ENCODE measurements at regions not wholly inside any gene's neighbourhood (a gene's known extent, or its start where the extent isn't known, plus 50 kb on each side); places are given as distances from the start of the nearest gene placed in this dataset.

GRCh38 chr11:70608568-70609470, 210.5 kb downstream of the CTTN start:
- no peak overlapping the region for H2AFZ ChIP-seq
- no peaks in the 10 kb centered on the region for H3K9me3 ChIP-seq (ENCODE audit: low read depth)
- H3K9me2 ChIP-seq (replicated peaks; ENCODE audit: insufficient read depth): no peaks in the 10 kb centered on the region
- no peak overlapping the region for H3K4me2 ChIP-seq
- H3K4me3 ChIP-seq: no peak overlapping the region
- H4K20me1 ChIP-seq (ENCODE audit: insufficient read depth, poor library complexity, severe bottlenecking): no peaks in the 10 kb centered on the region
- no peaks in the 10 kb centered on the region for H3K27me3 ChIP-seq
- no peaks in the 10 kb centered on the region for H3K79me2 ChIP-seq
- no peaks in the 10 kb centered on the region for H3K36me3 ChIP-seq (replicated peaks; ENCODE audit: insufficient read depth, low read depth)
- no peaks in the 10 kb centered on the region for H3K4me1 ChIP-seq (ENCODE audit: insufficient read depth)
- WGBS (ENCODE audit: low lambda C conversion rate, missing lambda C conversion rate): 74% methylated on average over 35 of the region's 35 CpGs
- no peak for TF ChIP-seq CTCF (IDR thresholded peaks at IDR 0.05; ENCODE audit: poor library complexity)
- TF ChIP-seq EZH2phosphoT487 (IDR thresholded peaks at IDR 0.05; ENCODE audit: low read depth, severe bottlenecking, unreplicated experiment): no peak
- TF ChIP-seq EZH2 (IDR thresholded peaks at IDR 0.05; ENCODE audit: borderline replicate concordance): no peak
- no peak overlapping the region for H3K27ac ChIP-seq
- DNase-seq (ENCODE audit: low spot score): no peak

GRCh38 chr11:70610566-70611565, 212.5 kb downstream of the CTTN start:
- DNase-seq (ENCODE audit: low spot score): peak; percentile 55
- no peak overlapping the region for H3K4me3 ChIP-seq
- no peak for TF ChIP-seq EZH2 (IDR thresholded peaks at IDR 0.05; ENCODE audit: borderline replicate concordance)
- TF ChIP-seq EZH2phosphoT487 (IDR thresholded peaks at IDR 0.05; ENCODE audit: low read depth, severe bottlenecking, unreplicated experiment): no peak
- TF ChIP-seq CTCF (IDR thresholded peaks at IDR 0.05; ENCODE audit: poor library complexity): no peak
- H3K9me2 ChIP-seq (replicated peaks; ENCODE audit: insufficient read depth): no peaks in the 10 kb centered on the region
- peak overlapping the region; percentile 80 for H3K27ac ChIP-seq
- peak overlapping the region; percentile 19 for H3K4me2 ChIP-seq
- no peak overlapping the region for H2AFZ ChIP-seq
- H3K79me2 ChIP-seq: no peaks in the 10 kb centered on the region
- no peaks in the 10 kb centered on the region for H3K36me3 ChIP-seq (replicated peaks; ENCODE audit: insufficient read depth, low read depth)
- WGBS (ENCODE audit: low lambda C conversion rate, missing lambda C conversion rate): 62% methylated on average over 22 of the region's 22 CpGs
- H4K20me1 ChIP-seq (ENCODE audit: insufficient read depth, poor library complexity, severe bottlenecking): no peaks in the 10 kb centered on the region
- H3K27me3 ChIP-seq: no peaks in the 10 kb centered on the region
- H3K4me1 ChIP-seq (ENCODE audit: insufficient read depth): no peaks in the 10 kb centered on the region
- no peaks in the 10 kb centered on the region for H3K9me3 ChIP-seq (ENCODE audit: low read depth)

- no peaks in the 10 kb centered on the region for H3K9me2 ChIP-seq (replicated peaks; ENCODE audit: insufficient read depth)
- TF ChIP-seq CTCF (IDR thresholded peaks at IDR 0.05; ENCODE audit: poor library complexity): no peak
- no peak overlapping the region for H3K4me3 ChIP-seq
- H4K20me1 ChIP-seq (ENCODE audit: insufficient read depth, poor library complexity, severe bottlenecking): no peaks in the 10 kb centered on the region
- H3K36me3 ChIP-seq (replicated peaks; ENCODE audit: insufficient read depth, low read depth): no peaks in the 10 kb centered on the region
- WGBS (ENCODE audit: low lambda C conversion rate, missing lambda C conversion rate): 82% methylated on average over 5 of the region's 14 CpGs
- H3K4me2 ChIP-seq: no peak overlapping the region
- no peak overlapping the region for H2AFZ ChIP-seq
- DNase-seq (ENCODE audit: low spot score): no peak
- H3K27me3 ChIP-seq: no peaks in the 10 kb centered on the region
- no peaks in the 10 kb centered on the region for H3K79me2 ChIP-seq
- peaks cover under 1% of the 10 kb centered on the region for H3K4me1 ChIP-seq (ENCODE audit: insufficient read depth)
- H3K9me3 ChIP-seq (ENCODE audit: low read depth): no peaks in the 10 kb centered on the region
- no peak overlapping the region for H3K27ac ChIP-seq
Measured at GRCh38 chr11:70611821-70612220, 213.5 kb downstream of the CTTN start.
